ENCODE measurements at regions not wholly inside any gene's neighbourhood (a gene's known extent, or its start where the extent isn't known, plus 50 kb on each side); places are given as distances from the start of the nearest gene placed in this dataset.

GRCh38 chr11:28490773-28491382, 382.7 kb downstream of the METTL15 start:
- no peak overlapping the region for H2AFZ ChIP-seq
- no peak for TF ChIP-seq CTCF (IDR thresholded peaks at IDR 0.05)
- H3K4me2 ChIP-seq (ENCODE audit: low read length), result no peak overlapping the region
- no peak overlapping the region for H3K9ac ChIP-seq
- H3K79me2 ChIP-seq, result no peaks in the 10 kb centered on the region
- no peaks in the 10 kb centered on the region for H3K27me3 ChIP-seq (ENCODE audit: control insufficient read depth, insufficient read depth, low read length)
- no peaks in the 10 kb centered on the region for H3K4me1 ChIP-seq
- no peak overlapping the region for H3K27ac ChIP-seq
- H3K4me3 ChIP-seq (ENCODE audit: low read depth, low read length), result no peak overlapping the region
- no peaks in the 10 kb centered on the region for H3K36me3 ChIP-seq (ENCODE audit: control insufficient read depth, insufficient read depth, low read length)
- H3K9me3 ChIP-seq (ENCODE audit: control insufficient read depth, low read length), result no peaks in the 10 kb centered on the region

GRCh38 chr11:28488336-28488735, 380.1 kb downstream of the METTL15 start:
- no peak overlapping the region for H3K27ac ChIP-seq
- H2AFZ ChIP-seq, result no peak overlapping the region
- no peaks in the 10 kb centered on the region for H3K79me2 ChIP-seq
- TF ChIP-seq CTCF (IDR thresholded peaks at IDR 0.05), result no peak
- H3K9ac ChIP-seq, result no peak overlapping the region
- no peaks in the 10 kb centered on the region for H3K4me1 ChIP-seq
- H3K9me3 ChIP-seq (ENCODE audit: control insufficient read depth, low read length), result no peaks in the 10 kb centered on the region
- no peak overlapping the region for H3K4me3 ChIP-seq (ENCODE audit: low read depth, low read length)
- no peaks in the 10 kb centered on the region for H3K36me3 ChIP-seq (ENCODE audit: control insufficient read depth, insufficient read depth, low read length)
- H3K27me3 ChIP-seq (ENCODE audit: control insufficient read depth, insufficient read depth, low read length), result no peaks in the 10 kb centered on the region
- no peak overlapping the region for H3K4me2 ChIP-seq (ENCODE audit: low read length)

GRCh38 chr11:28483072-28483867, 375.1 kb downstream of the METTL15 start:
- H3K9me3 ChIP-seq (ENCODE audit: control insufficient read depth, low read length), result no peaks in the 10 kb centered on the region
- H3K27me3 ChIP-seq (ENCODE audit: control insufficient read depth, insufficient read depth, low read length), result no peaks in the 10 kb centered on the region
- H3K79me2 ChIP-seq, result no peaks in the 10 kb centered on the region
- H2AFZ ChIP-seq, result no peak overlapping the region
- no peak overlapping the region for H3K4me3 ChIP-seq (ENCODE audit: low read depth, low read length)
- H3K4me1 ChIP-seq, result no peaks in the 10 kb centered on the region
- no peak for TF ChIP-seq CTCF (IDR thresholded peaks at IDR 0.05)
- no peak overlapping the region for H3K27ac ChIP-seq
- H3K9ac ChIP-seq, result no peak overlapping the region
- no peaks in the 10 kb centered on the region for H3K36me3 ChIP-seq (ENCODE audit: control insufficient read depth, insufficient read depth, low read length)
- no peak overlapping the region for H3K4me2 ChIP-seq (ENCODE audit: low read length)

- Histone ChIP-seq H3K4me1 (no peaks in the 10 kb centered on the region), H3K79me2 (no peaks in the 10 kb centered on the region), H3K4me3 (ENCODE audit: low read depth, low read length) (no peak overlapping the region), H3K4me2 (ENCODE audit: low read length) (no peak overlapping the region), H3K36me3 (ENCODE audit: control insufficient read depth, insufficient read depth, low read length) (no peaks in the 10 kb centered on the region), H2AFZ (no peak overlapping the region), H3K27me3 (ENCODE audit: control insufficient read depth, insufficient read depth, low read length) (no peaks in the 10 kb centered on the region), H3K9ac (no peak overlapping the region), H3K27ac (no peak overlapping the region), H3K9me3 (ENCODE audit: control insufficient read depth, low read length) (no peaks in the 10 kb centered on the region)
- no peak for TF ChIP-seq CTCF (IDR thresholded peaks at IDR 0.05)
These were observed 374.5 kb downstream of the METTL15 start for GRCh38 chr11:28482666-28483065.

Data from parathyroid adenoma (tissue), 2 donors.